GM18870 (cell line): ENCODE measurements at regions not wholly inside any gene's neighbourhood (a gene's known extent, or its start where the extent isn't known, plus 50 kb on each side); places are given as distances from the start of the nearest gene placed in this dataset.
"Not testable (repeated sequence)": the region's sequence is repeated elsewhere in the genome, so short reads cannot be mapped to it uniquely, and the experiment has no call there.

Source experiments
- ATAC-seq: cut with Tn5 transposase; IDR thresholded peaks from one replicate; pipeline ENCODE4 v1.9.1; 2021; ENCODE audit warnings: moderate library complexity; ENCODE audit not compliant: unreplicated experiment

- ATAC-seq = no peak
Measured at GRCh38 chr21:19031953-19032352, 628.4 kb upstream of the TMPRSS15 start.

- ATAC-seq = no peak
Measured at GRCh38 chr21:19034041-19034440, 630.5 kb upstream of the TMPRSS15 start.

- ATAC-seq = no peak
Measured at GRCh38 chr21:19034560-19034959, 631.0 kb upstream of the TMPRSS15 start.

- ATAC-seq = no peak
Measured at GRCh38 chr21:19045876-19046275, 642.3 kb upstream of the TMPRSS15 start.

- no peak for ATAC-seq
Measured at GRCh38 chr21:19048098-19048672, 644.6 kb upstream of the TMPRSS15 start.

GRCh38 chr21:19049567-19049966 lies 646.0 kb upstream of the TMPRSS15 start:
- ATAC-seq = no peak

- ATAC-seq = no peak
Measured at GRCh38 chr21:19065164-19065563, 661.6 kb upstream of the TMPRSS15 start.

GRCh38 chr21:19076031-19076430 lies 672.4 kb upstream of the TMPRSS15 start:
- ATAC-seq = no peak

- no peak for ATAC-seq
Measured at GRCh38 chr21:19109694-19110093, 706.1 kb upstream of the TMPRSS15 start.

GRCh38 chr21:19119259-19119658 lies 715.7 kb upstream of the TMPRSS15 start:
- not testable (repeated sequence) for ATAC-seq

- no peak for ATAC-seq
Measured at GRCh38 chr21:19120591-19120990, 717.0 kb upstream of the TMPRSS15 start.

GRCh38 chr21:19122356-19122755 lies 718.8 kb upstream of the TMPRSS15 start:
- ATAC-seq = no peak

- ATAC-seq = no peak
Measured at GRCh38 chr21:19123053-19123452, 719.5 kb upstream of the TMPRSS15 start.

GRCh38 chr21:19123525-19123924 lies 719.9 kb upstream of the TMPRSS15 start:
- ATAC-seq = no peak

- ATAC-seq = no peak
Measured at GRCh38 chr21:19124691-19125090, 721.1 kb upstream of the TMPRSS15 start.

- no peak for ATAC-seq
Measured at GRCh38 chr21:19130379-19131028, 726.9 kb upstream of the TMPRSS15 start.

- no peak for ATAC-seq
Measured at GRCh38 chr21:19141511-19141910, 737.9 kb upstream of the TMPRSS15 start.

- no peak for ATAC-seq
Measured at GRCh38 chr21:19145682-19146293, 742.2 kb upstream of the TMPRSS15 start.

GRCh38 chr21:19148056-19148455 lies 744.5 kb upstream of the TMPRSS15 start:
- ATAC-seq = no peak

- ATAC-seq = no peak
Measured at GRCh38 chr21:19171585-19171984, 768.0 kb upstream of the TMPRSS15 start.

- no peak for ATAC-seq
Measured at GRCh38 chr21:19181604-19182140, 778.1 kb upstream of the TMPRSS15 start.

- no peak for ATAC-seq
Measured at GRCh38 chr21:19197950-19198349, 794.4 kb upstream of the TMPRSS15 start.
